DMS53 treated with DMSO at 0.1 percent for 48 hours (cell line): ENCODE measurements at regions not wholly inside any gene's neighbourhood (a gene's known extent, or its start where the extent isn't known, plus 50 kb on each side); places are given as distances from the start of the nearest gene placed in this dataset.
A peak's percentile ranks its signal among the peaks of the same experiment; 100 is the strongest.
"Not testable (repeated sequence)": the region's sequence is repeated elsewhere in the genome, so short reads cannot be mapped to it uniquely, and the experiment has no call there.

Experiments
- DNase-seq: peaks from one replicate; lab custom pipeline; 2025; ENCODE audit not compliant: unreplicated experiment; lab: John Stamatoyannopoulos, UW

DNA sequence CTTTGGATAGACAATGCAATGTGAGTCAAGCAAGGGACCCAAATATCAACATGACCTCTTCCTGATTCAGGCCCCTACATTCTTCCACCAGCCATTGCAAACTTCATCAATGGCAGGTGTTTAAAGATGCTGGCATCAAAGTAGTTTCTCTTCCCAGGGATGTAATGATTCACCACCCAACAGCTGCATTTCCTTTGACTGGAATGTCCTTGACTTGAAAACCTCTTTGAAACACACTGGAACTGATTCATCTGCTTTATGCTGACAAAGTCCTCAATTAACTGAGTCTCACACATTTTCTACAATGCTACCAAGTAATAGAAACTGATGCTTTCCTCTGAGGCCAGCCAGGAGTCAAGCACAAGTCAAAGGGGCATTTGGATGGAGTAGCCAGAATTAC, 385.5 kb downstream of the GBE1 start:
- no peak for DNase-seq

DNA sequence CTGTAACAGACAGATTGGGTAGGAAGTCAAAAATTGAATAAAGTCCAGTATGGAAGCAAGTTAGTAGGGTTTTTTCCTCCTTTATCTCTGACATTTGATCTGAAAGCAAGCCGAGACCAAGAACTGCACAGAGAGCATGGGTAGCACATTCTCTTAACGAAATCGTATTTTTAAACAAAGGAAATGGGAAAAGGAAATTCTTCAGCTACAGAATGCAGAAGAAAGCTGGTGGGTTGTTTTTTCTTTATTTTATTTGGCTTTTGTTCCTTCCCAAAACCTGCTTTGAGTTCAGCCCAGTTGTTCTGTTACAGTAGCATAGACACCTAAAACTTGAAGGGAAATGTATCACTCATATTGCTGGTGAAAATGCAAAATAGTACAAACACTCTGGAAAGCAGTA, 397.0 kb downstream of the GBE1 start:
- DNase-seq: no peak

DNA sequence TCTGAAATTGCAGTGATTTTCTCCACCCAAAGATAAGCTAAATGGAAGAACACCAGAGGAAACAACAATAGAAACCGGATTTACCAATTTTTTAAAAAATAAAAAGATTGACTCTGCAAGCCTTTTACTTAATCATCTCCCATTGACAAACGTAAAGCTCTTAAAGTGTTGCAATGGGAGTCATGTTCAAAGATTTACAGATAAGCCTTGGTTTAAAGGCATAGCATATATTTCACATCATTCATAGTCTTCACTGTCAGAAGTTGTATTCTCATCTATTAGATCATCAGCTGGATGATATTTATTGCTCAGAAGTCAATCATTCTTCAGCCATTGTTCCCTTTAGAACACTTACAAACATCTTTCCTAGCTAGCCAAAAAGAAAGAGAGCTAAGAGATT, 397.6 kb downstream of the GBE1 start:
- DNase-seq: no peak

GRCh38 chr3:81354119-81354518, 407.3 kb downstream of the GBE1 start:
- no peak for DNase-seq

- DNase-seq: peak; percentile 11
Measured at GRCh38 chr3:81352867-81353266, 408.6 kb downstream of the GBE1 start.

DNA sequence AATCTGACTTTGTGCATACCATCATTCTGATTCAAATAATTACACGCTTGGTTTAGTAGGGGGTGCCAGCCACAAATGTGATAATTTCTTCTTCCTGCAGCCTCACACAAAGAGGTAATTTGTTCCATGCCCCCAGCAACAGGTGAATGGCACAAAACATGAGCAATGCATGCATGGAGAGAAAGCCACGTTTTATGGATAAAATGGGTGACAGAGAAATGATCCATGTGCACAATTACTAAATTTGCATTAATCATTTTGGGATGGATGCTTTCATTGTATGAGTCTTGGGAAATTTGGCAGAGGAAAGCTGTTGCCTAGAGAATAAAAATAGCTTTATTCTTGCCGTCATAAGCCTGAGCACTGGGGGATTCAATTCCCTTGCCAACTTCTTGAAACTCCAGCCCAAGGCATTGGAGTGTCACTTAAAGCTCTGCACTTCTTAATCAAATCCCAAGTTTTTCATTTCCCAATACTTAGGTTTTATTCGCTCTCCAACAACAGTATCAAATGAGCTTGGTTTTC, 411.6 kb downstream of the GBE1 start:
- DNase-seq: no peak

GRCh38 chr3:81339040-81339845, 422.2 kb downstream of the GBE1 start:
- peak; percentile 27 for DNase-seq

DNA sequence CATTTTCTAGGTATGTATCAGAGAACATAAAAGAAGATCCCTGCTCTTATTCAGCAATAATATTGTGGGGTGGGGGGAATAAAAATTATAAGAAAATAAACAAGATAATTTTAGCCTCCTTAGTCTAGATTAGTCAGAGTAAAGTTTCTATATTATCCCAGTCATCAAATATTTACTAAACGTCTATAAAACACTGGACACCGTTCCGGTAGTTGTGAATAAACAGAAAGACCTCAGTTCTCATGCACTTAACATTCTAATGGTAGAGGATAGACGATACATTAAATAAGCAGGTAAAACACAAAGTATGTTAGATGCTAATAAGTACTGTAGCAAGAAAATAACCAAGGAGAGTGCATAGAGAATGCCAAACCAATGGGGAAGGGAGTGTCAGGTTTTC, 425.0 kb downstream of the GBE1 start:
- DNase-seq: no peak

GRCh38 chr3:81329835-81330234, 431.6 kb downstream of the GBE1 start:
- DNase-seq: not testable (repeated sequence)

- no peak for DNase-seq
Measured at GRCh38 chr3:81326245-81326644, 435.2 kb downstream of the GBE1 start.

GRCh38 chr3:81320862-81321261, 440.6 kb downstream of the GBE1 start:
- no peak for DNase-seq

- no peak for DNase-seq
Measured at GRCh38 chr3:81315030-81315429, 446.4 kb downstream of the GBE1 start.

DNA sequence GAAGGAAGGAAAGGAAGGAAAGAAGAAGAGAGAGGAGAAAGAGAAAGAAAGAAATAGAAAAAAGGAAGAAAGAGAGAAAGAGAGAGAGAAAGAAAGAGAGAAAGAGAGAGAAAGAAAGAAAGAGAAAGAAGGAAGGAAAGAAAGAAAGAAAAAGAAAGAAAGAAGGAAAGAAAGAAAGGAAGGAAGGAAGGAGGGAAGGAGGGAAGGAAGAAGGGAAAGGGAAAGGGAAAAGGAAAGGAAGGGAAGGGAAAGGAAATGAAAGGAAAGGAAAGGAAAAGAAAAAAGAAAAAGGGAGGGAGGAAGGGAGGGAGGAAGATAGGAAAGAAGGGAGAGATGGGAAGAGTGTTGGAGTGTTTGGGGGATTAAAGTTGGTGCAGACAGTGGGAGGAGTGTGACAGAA, 450.1 kb downstream of the GBE1 start:
- DNase-seq: no peak

DNA sequence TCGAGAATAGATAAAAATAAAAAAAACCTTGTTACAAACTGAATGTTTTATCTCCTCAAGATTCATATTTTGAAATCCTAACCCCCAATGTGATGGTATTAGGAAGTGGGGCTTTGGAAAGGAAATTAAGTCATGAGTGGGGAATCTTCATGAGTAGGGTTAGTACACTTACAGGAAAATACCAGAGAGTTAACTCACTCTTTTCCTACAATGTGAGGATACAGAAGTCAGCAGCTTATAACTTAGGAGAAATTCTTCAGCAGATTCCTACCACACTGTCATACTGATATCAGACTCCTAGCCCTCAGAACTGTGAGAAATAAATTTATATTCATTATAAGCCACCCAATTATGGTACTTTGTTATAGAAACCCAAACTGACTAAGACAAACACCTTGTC, 453.1 kb downstream of the GBE1 start:
- no peak for DNase-seq

DNA sequence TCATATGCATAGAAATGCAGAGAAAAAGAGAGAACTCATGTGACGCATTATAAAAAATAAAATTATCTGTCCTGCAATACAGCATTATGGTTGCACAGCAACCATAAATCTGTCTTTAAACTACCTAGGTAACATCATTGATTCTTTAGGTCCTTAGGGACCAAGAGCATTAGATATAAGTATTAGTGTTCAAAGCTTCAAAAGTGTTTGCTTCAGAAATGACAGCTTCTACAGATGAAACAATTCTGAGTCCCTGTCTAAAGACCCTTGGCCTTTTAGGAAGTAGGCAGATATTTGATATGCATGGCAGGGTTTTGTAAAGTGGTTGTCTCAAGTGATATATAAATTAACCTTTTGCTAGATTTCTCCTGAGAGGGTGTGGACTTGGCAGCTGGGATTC, 454.2 kb downstream of the GBE1 start:
- no peak for DNase-seq

DNA sequence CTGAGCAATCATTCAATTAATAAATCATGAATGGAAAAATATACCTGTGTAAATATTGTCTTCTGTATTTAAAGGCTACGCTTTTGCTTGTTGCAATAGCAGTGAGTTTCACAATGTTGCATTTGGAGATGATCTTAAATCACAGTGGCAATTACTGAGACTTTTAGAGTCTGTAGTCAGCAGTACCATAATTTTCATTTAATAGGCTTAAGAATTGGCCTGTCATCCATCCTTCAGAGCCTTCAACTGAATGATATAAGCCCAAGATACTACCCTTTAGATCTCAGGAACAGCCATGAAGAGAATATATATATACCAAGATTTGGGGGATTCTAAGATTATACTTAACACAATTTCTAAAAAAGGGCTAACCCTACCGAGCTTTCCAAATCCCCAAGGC, 458.1 kb downstream of the GBE1 start:
- DNase-seq: no peak

DNA sequence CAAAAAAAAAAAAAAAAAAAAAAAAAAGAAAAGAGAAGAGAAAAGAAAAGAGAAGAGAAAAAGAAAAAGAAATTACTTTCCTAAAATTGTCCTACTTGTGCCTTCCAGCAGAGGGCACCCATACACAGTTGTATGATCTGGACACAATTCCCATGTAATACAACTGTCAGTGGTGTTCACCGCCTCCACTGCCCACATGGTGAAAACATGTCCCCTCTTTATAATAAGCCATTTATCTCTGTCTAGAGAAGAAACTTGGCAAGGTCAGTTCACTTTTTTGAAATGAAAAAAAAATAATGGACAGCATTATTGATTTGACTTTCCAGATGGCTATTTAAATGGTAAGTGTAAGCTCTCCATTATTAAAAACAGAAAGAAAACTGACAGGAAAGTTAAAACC, 459.4 kb downstream of the GBE1 start:
- DNase-seq: no peak

DNA sequence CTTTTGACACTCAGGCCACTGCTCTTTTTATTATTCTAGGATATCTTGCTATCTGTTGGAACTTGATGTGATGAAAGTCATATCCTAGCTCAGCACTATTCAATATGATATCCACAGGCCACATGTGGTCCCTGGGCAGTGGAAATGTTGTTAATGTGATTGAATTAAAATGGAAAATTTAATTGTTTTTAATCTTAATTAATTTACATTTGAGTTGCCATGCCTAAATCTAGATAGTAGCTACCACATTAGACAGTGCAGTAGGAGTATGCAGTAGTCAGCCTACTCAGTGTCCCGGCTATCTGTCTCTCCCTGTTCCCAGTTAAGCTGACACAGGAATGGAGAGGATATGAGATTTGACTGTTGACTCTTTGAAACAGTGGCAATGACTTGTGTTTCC, 460.2 kb downstream of the GBE1 start:
- no peak for DNase-seq

GRCh38 chr3:81300324-81300927, 461.0 kb downstream of the GBE1 start:
- DNase-seq: peak; percentile 32

DNA sequence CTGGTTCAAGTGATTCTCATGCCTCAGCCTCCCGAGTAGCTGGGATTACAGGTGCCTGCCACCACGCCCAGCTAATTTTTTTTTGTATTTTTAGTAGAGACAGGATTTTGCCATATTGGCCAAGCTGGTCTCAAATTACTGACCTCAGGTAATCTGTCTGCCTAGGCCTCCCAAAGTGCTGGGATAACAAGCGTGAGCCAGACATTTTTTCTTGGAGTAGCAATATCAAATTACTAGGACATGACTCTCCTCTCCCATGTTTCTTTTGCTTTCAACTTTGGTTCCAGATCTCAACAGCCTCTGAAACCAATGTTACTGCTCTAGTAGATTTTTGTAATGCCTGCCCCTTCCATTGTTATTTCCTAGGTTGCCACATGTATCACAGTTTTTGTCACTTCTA, 462.0 kb downstream of the GBE1 start:
- no peak for DNase-seq

GRCh38 chr3:81295906-81296577, 465.4 kb downstream of the GBE1 start:
- DNase-seq: no peak

GRCh38 chr3:81293156-81293555, 468.3 kb downstream of the GBE1 start:
- no peak for DNase-seq
